NCI-H1417 treated with DMSO at 0.1 percent for 48 hours (cell line): ENCODE measurements at regions not wholly inside any gene's neighbourhood (a gene's known extent, or its start where the extent isn't known, plus 50 kb on each side); places are given as distances from the start of the nearest gene placed in this dataset.
"Not testable (repeated sequence)": the region's sequence is repeated elsewhere in the genome, so short reads cannot be mapped to it uniquely, and the experiment has no call there.

Experiments used
- DNase-seq: peaks from one replicate; lab custom pipeline; 2025; lab: John Stamatoyannopoulos, UW

DNA sequence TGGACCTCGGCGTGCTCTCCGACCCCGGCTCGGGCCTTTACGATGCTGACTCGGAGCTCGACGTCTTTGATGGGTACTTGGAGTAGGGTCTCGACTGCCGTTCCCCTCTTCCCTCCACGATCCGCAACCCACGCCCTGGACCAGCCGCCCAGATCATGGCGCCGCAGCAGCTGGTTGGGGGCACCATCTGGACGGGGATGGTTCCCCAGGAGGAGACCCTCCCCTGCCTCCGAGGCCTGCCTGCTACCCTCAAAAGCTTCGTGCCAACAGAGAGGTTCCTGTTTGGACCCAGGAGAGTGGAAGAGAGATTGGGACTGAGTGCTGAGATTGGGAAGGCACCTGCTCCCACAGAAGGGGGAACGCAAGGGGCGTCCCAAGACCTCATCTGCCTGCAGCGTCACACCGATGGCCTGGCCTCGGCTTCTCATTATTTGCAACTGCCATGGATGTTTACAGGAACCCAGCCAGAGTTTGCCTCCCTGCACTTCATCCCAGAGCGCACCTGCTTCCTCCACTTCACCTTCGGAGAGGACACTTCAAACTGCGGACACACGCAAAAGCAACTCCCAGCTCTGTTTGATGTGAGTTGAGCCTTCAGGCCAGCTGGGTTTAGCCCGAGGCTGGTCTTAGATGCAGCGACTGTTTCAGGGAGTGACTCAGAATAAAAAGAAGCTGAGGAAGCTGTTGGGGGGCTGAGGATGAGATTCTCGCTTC, 58.9 kb downstream of the GOLGA6L7 start:
- DNase-seq, result peak; percentile 14

DNA sequence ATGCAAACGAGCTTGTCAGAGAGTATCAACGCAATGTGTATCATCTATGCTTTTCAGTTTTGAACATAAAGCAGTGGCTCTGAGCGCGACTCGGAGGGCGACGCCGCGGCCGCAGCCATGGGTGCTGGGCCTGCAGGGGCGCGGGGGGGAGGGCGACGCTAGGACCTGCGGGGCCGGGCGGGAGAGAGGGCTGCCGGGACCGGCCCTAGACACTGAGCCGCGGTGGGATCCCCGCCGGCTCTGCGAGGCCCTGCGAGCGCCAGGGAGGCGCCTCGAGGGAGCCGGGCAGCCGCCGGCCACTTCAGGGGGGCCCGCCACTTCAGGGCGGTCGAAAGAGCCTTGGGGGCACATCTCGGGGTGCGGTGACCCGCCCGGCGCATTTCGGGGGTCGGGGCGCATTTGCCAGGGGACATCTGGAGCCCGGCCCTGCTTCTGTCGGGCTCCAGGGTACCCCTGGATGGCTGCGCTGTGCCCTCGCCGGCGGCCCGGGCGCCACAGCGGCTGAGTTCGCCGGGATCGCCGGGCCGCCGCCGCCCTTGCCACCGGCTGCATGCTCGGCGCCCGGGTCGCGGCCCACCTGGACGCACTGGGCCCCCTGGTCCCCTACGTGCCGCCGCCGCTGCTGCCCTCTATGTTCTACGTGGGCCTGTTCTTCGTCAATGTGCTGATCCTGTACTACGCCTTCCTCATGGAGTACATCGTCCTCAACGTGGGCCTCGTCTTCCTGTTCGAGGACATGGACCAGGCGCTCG, 59.6 kb downstream of the GOLGA6L7 start:
- not testable (repeated sequence) for DNase-seq

DNA sequence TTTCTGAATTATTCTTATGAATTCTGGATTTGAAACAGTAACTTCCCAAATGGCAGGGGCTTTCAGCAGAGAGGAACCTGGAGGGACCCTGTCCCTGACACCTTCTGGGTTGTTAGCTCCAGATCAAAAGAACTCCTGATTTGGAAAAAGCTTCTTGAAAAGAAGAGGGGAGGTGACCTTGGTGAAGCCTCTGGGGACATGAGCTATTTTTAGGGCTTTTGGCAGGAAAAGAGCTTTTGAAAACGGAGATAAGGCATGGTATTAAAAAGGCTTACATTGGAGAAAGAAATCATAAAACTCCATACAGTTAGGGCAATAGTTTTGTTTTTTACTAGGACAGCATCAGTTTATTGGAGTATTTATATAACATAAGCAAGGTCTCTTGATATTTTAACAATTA, 60.3 kb downstream of the GOLGA6L7 start:
- not testable (repeated sequence) for DNase-seq

DNA sequence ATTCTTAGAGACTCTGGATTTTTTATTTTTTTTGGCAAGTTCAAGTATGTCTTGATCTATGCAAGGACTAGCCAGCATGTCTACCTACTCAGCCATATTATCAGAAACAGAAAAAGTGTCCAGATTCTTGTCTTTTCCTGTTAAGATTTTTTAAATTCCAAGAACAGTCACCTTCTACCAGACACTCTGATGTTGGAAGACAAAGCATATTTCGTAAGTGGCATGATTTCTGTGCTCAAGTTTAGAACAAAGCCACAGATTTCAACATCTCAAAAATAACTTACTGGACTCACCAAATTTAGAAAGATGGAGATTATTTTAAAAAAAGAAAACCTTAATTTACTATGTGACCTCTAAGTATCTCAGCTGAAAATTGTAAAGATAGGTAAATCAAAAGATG, 61.9 kb downstream of the GOLGA6L7 start:
- DNase-seq, result no peak

DNA sequence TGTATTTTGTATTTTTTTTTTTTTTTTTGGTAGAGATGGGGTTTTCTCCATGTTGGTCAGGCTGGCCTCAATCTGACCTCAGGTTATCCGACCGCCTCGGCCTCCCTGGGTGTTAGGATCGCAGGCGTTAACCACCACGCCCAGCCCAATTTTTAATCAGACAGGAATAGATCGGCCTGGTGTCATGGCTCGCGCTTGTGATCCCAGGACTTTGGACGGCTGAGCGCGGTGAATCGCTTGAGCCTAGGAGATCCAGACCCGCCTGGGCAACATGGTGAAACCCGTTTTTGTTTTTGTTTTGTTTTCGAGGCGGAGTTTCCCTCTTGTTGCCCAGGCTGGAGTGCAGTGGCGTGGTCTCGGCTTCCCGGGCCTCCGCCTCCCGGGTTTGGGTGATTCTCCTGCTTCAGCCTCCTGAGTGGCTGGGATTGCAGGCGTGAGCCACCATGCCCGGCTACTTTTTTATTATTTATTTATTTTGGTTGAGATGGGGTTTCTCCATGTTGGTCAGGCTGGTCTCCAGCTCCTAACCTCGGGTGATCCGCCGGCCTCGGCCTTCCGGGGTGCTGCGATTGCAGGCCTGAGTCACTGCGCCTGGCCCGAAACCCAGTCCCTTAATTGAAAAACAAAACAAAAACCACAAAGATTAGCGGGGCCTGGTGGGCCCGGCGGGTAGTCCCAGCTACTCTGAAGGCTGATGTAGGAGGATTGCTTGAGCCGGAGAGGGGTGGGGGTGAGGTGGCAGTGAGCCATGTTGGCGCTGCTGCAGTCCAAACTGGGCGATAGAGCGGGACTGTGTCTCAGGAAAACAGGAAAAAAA, 63.9 kb downstream of the GOLGA6L7 start:
- DNase-seq, result not testable (repeated sequence)

DNA sequence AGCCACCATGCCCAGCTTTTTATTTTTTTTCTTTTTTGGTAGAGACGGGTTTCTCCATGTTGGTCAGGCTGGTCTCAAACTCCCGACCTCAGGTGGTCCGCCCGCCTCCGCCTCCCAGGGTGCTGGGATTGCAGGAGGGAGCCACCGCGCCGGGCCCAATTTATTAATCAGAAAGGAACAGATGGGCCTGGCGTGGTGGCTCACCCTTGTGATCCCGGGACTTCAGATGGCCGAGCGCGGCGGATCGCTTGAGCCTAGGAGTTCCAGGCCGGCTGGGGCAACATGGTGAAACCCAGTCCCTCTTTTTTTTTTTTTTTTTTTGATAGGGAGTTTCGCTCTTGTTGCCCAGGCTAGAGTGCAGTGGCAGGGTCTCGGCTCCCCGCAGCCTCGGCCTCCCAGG, 64.6 kb downstream of the GOLGA6L7 start:
- no peak for DNase-seq

DNA sequence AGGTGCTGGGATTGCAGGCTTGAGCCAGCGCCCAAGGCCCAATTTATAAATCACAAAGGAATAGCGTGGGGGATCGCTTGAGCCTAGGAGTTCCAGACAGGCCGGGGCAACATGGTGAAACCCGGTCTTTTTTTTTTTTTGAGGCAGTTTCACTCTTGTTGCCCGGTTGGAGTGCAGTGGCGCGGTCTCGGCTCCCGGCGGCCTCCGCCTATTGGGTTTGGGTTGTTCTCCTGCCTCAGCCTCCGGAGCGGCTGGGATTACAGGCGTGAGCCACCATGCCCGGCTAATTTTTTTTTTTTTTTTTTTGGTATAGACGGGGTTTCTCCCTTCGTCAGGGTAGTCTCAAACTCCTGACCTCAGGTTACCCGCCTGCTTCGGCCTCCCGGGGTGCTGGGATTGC, 65.0 kb downstream of the GOLGA6L7 start:
- DNase-seq, result no peak

DNA sequence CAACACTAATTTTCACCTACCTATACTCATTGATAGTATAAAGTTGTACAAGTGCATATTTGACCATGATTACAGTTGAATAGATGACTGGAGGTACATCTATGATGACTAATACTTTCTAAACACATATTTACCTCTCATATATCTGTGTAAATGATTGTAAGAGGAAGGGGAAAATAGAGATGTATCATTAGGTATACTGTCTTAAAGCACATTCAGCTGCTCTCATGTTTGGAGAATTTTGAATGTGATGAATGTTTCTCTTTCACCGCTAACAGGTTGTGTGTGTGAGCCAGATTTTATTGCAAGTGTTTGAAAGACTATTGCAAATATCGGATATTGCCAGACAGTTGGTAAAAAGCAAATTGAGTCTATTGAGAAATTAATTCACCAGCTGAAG, 66.2 kb upstream of the GOLGA8M start:
- DNase-seq, result not testable (repeated sequence)

DNA sequence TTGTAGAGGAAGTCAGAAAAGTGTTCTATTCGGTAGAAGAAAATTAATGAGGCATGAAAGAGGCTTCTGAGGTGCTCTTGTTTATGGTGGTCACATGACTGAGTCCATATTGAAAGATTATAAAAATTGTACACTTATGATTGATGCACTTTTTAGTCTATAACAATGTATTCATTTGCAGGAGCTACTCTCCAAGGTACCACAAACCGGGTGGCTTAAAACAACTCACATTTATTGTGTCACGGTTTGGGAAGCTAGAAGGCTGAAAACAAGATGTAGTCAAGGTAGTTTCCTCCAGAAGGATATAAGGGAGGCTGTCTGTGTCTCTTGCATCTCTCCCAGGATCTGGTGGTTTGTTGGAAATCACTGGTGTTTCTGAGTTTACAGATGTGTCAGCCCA, 60.6 kb upstream of the GOLGA8M start:
- DNase-seq, result not testable (repeated sequence)
